Mammary epithelial cell (primary cell): ENCODE measurements at regions not wholly inside any gene's neighbourhood (a gene's known extent, or its start where the extent isn't known, plus 50 kb on each side); places are given as distances from the start of the nearest gene placed in this dataset.

ENCODE experiments used
- CTCF ChIP-seq, 2 donors: IDR thresholded peaks in 1 of 2; conservative IDR thresholded peaks in 1 of 2; 2 replicates each; pipeline ENCODE4 v1.5.1; 2011 to 2012; ENCODE audit warnings: inconsistent platforms in 2 of 2, low read length in 2 of 2, mild to moderate bottlenecking in 2 of 2, control low read depth in 1 of 2, low read depth in 1 of 2; ENCODE audit not compliant: insufficient read depth in 1 of 2; ENCODE audit errors: extremely low read depth in 1 of 2
- EZH2 ChIP-seq: IDR thresholded peaks from 2 replicates; pipeline ENCODE4 v1.6.1; 2012; ENCODE audit warnings: low read length, inconsistent platforms, borderline replicate concordance

- TF ChIP-seq CTCF (conservative IDR thresholded peaks at IDR 0.05 in 1 of 2, IDR thresholded peaks at IDR 0.05 in 1 of 2; ENCODE audit: extremely low read depth in 1 of 2, insufficient read depth in 1 of 2, low read depth in 1 of 2, low read length in 2 of 2) (no peak), EZH2 (no peak)
Measured at GRCh38 chr4:159425737-159426305, 322.9 kb downstream of the RAPGEF2 start.
